D721Med (cell line): ENCODE measurements at regions not wholly inside any gene's neighbourhood (a gene's known extent, or its start where the extent isn't known, plus 50 kb on each side); places are given as distances from the start of the nearest gene placed in this dataset.

Experiments used
- DNase-seq: peaks from one replicate; pipeline ENCODE4 v3.0.0; 2011; ENCODE audit warnings: low spot score; ENCODE audit not compliant: insufficient read length
- FAIRE-seq: peaks from 2 replicates; lab custom pipeline; 2011; peaks lifted over from hg19 to GRCh38; lab: Jason Lieb, UNC
- TF ChIP-seq, protein P1 (sequence below): IDR thresholded peaks from 2 replicates; pipeline ENCODE4 v1.5.1; 2012; ENCODE audit warnings: mild to moderate bottlenecking, control low read depth; ENCODE audit not compliant: insufficient read depth; ENCODE audit errors: missing control alignments

DNA sequence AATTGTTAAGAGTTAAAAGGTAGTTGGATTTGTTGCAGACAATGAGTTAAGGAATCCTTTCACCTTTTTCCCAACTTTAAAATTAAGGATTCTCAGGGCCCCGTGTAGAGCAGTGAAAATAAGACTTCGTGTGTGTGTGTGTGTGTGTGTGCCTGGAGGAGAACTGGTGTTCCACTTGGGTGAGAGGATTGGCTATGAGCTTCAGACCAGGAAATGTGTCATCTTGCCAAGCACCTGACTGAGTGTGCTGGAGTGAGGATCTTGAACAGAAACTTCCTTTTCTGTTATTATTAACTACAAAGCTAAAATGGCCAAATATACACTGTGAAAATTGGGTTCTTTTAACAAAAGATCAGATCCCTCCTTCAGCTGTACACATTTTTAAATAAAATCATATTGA lies 113.1 kb upstream of the VCX2 start:
- DNase-seq (no peak), FAIRE-seq (peak; percentile 75)
- TF ChIP-seq, protein P1, sequence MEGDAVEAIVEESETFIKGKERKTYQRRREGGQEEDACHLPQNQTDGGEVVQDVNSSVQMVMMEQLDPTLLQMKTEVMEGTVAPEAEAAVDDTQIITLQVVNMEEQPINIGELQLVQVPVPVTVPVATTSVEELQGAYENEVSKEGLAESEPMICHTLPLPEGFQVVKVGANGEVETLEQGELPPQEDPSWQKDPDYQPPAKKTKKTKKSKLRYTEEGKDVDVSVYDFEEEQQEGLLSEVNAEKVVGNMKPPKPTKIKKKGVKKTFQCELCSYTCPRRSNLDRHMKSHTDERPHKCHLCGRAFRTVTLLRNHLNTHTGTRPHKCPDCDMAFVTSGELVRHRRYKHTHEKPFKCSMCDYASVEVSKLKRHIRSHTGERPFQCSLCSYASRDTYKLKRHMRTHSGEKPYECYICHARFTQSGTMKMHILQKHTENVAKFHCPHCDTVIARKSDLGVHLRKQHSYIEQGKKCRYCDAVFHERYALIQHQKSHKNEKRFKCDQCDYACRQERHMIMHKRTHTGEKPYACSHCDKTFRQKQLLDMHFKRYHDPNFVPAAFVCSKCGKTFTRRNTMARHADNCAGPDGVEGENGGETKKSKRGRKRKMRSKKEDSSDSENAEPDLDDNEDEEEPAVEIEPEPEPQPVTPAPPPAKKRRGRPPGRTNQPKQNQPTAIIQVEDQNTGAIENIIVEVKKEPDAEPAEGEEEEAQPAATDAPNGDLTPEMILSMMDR, result no peak

- TF ChIP-seq, protein P1, result no peak
- FAIRE-seq, result no peak
- no peak for DNase-seq
These were observed 117.5 kb upstream of the VCX2 start for GRCh38 chrX:8288590-8288989.

- FAIRE-seq (no peak), DNase-seq (no peak)
- TF ChIP-seq, protein P1, result no peak
These were observed 118.5 kb upstream of the VCX2 start for GRCh38 chrX:8289523-8289922.

GRCh38 chrX:8297766-8298165 lies 126.7 kb upstream of the VCX2 start:
- DNase-seq, result no peak
- FAIRE-seq, result no peak
- TF ChIP-seq, protein P1, result no peak

GRCh38 chrX:8304668-8305067 lies 133.6 kb upstream of the VCX2 start:
- TF ChIP-seq, protein P1, result no peak
- DNase-seq, result no peak
- no peak for FAIRE-seq

- TF ChIP-seq, protein P1, result no peak
- FAIRE-seq (no peak), DNase-seq (no peak)
These were observed 134.3 kb upstream of the VCX2 start for GRCh38 chrX:8305350-8305749.

GRCh38 chrX:8306291-8306925 lies 135.3 kb upstream of the VCX2 start:
- TF ChIP-seq, protein P1, result no peak
- no peak for DNase-seq
- no peak for FAIRE-seq
